ENCODE measurements at regions not wholly inside any gene's neighbourhood (a gene's known extent, or its start where the extent isn't known, plus 50 kb on each side); places are given as distances from the start of the nearest gene placed in this dataset.
"Not testable (repeated sequence)": the region's sequence is repeated elsewhere in the genome, so short reads cannot be mapped to it uniquely, and the experiment has no call there.

DNA sequence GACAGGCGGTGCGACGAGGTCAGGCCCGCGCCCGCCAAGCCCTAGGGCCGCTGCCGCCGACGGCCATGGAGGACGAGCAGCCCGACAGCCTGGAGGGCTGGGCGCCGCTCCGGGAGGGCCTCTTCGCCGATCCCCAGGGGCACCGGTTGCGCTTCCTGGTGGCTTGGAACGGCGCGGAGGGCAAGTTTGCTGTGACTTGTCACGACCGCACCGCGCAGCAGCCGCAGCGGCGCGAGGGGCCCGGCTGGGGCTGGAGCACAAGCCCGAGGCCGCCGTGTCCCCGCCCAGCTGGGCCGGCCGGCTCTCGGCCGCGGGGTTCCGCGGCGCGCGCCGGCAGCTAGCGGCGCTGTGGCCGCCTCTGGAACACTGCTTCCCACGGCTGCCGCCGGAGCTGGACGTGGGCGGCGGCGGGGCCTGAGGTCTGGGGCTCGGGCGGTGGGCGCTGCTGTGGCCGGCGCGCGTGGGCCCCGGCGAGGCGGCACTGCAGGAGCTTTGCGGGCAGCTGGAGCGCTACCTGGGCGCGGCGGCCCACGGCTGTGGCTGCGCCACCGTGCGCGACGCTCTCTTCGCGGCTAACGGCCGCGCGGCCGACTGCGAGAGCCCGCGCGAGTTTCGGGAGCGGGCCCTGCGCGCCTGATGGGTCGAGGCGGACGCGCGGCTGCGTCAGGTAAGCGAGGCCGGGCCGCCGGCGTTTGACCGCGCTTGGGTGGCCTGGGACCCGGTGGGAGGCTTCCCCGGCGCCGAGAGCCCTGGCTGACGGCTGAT is 122.0 kb upstream of the NIPA1 start:
- TF ChIP-seq, protein P1, sequence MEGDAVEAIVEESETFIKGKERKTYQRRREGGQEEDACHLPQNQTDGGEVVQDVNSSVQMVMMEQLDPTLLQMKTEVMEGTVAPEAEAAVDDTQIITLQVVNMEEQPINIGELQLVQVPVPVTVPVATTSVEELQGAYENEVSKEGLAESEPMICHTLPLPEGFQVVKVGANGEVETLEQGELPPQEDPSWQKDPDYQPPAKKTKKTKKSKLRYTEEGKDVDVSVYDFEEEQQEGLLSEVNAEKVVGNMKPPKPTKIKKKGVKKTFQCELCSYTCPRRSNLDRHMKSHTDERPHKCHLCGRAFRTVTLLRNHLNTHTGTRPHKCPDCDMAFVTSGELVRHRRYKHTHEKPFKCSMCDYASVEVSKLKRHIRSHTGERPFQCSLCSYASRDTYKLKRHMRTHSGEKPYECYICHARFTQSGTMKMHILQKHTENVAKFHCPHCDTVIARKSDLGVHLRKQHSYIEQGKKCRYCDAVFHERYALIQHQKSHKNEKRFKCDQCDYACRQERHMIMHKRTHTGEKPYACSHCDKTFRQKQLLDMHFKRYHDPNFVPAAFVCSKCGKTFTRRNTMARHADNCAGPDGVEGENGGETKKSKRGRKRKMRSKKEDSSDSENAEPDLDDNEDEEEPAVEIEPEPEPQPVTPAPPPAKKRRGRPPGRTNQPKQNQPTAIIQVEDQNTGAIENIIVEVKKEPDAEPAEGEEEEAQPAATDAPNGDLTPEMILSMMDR (IDR thresholded peaks at IDR 0.05 in 8 of 11, conservative IDR thresholded peaks at IDR 0.05 in 3 of 11) = not testable (repeated sequence)
- peak in 1 of 3 donors; percentile 16 for TF ChIP-seq POLR2AphosphoS5 (IDR thresholded peaks at IDR 0.05)
